GM12872 (cell line): ENCODE measurements at regions not wholly inside any gene's neighbourhood (a gene's known extent, or its start where the extent isn't known, plus 50 kb on each side); places are given as distances from the start of the nearest gene placed in this dataset.

Source experiments
- CTCF ChIP-seq: IDR thresholded peaks from 3 replicates; pipeline ENCODE4 v1.5.1; 2011; ENCODE audit warnings: low read depth, mild to moderate bottlenecking, low read length, moderate library complexity; ENCODE audit not compliant: insufficient read depth

- TF ChIP-seq CTCF: no peak
Observed at GRCh38 chr16:25587783-25588182, 104.0 kb upstream of the HS3ST4 start.

GRCh38 chr16:25586826-25587225 lies 104.9 kb upstream of the HS3ST4 start:
- no peak for TF ChIP-seq CTCF

GRCh38 chr16:25585526-25585925 lies 106.2 kb upstream of the HS3ST4 start:
- TF ChIP-seq CTCF: no peak

GRCh38 chr16:25580041-25580440 lies 111.7 kb upstream of the HS3ST4 start:
- no peak for TF ChIP-seq CTCF

GRCh38 chr16:25575363-25575762 lies 116.4 kb upstream of the HS3ST4 start:
- TF ChIP-seq CTCF: no peak

- no peak for TF ChIP-seq CTCF
Observed at GRCh38 chr16:25571712-25572111, 120.0 kb upstream of the HS3ST4 start.

GRCh38 chr16:25570131-25570530 lies 121.6 kb upstream of the HS3ST4 start:
- TF ChIP-seq CTCF: no peak

GRCh38 chr16:25568991-25569390 lies 122.8 kb upstream of the HS3ST4 start:
- no peak for TF ChIP-seq CTCF
